A673 (cell line): ENCODE measurements at regions not wholly inside any gene's neighbourhood (a gene's known extent, or its start where the extent isn't known, plus 50 kb on each side); places are given as distances from the start of the nearest gene placed in this dataset.

ENCODE experiments used
- BruUV-seq: library from RNA; stranded (reverse); fragments of 400-500 nt; replicated peaks from 2 replicates; lab custom pipeline; 2021; lab: Mats Ljungman, UMichigan
- CTCF ChIA-PET: fragments of 300-600 bp; sonication (Branson Sonifier 250); formaldehyde crosslinking; loops from one replicate; lab custom pipeline; 2022; ENCODE audit warnings: antibody characterized with exemption; lab: Charles Lee
- POLR2A ChIA-PET: fragments of 300-600 bp; sonication (Branson Sonifier 250); formaldehyde crosslinking; loops from one replicate; lab custom pipeline; 2022; ENCODE audit warnings: antibody characterized with exemption; ENCODE audit not compliant: low non-redundant PET; lab: Charles Lee
- DNase-seq: peaks from one replicate; pipeline ENCODE4 v3.0.0-alpha.2; 2015; ENCODE audit warnings: low spot score
- H3K27ac ChIP-seq: fragments of 200-600 bp; sonication (generic); 2 replicates; pipeline ENCODE4 v1.5.1; 2016; ENCODE audit warnings: mixed run types, low read depth, mild to moderate bottlenecking, mixed read lengths, antibody characterized with exemption, low read length; ENCODE audit not compliant: poor library complexity, severe bottlenecking
- H3K27me3 ChIP-seq: fragments of 200-600 bp; sonication (generic); replicated peaks from 2 replicates; pipeline ENCODE4 v1.6.1; 2017; ENCODE audit warnings: mixed run types, low read depth, mild to moderate bottlenecking, mixed read lengths, antibody characterized with exemption, low read length; ENCODE audit not compliant: insufficient read depth, poor library complexity
- H3K36me3 ChIP-seq: fragments of 200-600 bp; sonication (generic); 2 replicates; pipeline ENCODE4 v1.6.1; 2016; ENCODE audit warnings: mixed run types, mild to moderate bottlenecking, mixed read lengths, antibody characterized with exemption, low read length; ENCODE audit not compliant: insufficient read depth, poor library complexity, severe bottlenecking
- H3K4me1 ChIP-seq: fragments of 200-600 bp; sonication (generic); 2 replicates; pipeline ENCODE4 v1.6.1; 2017; ENCODE audit warnings: mixed run types, mild to moderate bottlenecking, mixed read lengths, antibody characterized with exemption, low read length; ENCODE audit not compliant: insufficient read depth, poor library complexity, severe bottlenecking
- H3K4me3 ChIP-seq: fragments of 200-600 bp; sonication (generic); 2 replicates; pipeline ENCODE4 v1.5.1; 2016; ENCODE audit warnings: low read depth, mixed run types, mild to moderate bottlenecking, mixed read lengths, low read length; ENCODE audit not compliant: poor library complexity, severe bottlenecking
- H3K9me3 ChIP-seq: fragments of 200-600 bp; sonication (generic); 2 replicates; pipeline ENCODE4 v1.6.1; 2016; ENCODE audit warnings: mixed run types, low read depth, mild to moderate bottlenecking, mixed read lengths, antibody characterized with exemption, low read length; ENCODE audit not compliant: poor library complexity, severe bottlenecking
- EZH2 ChIP-seq: fragments of 200-600 bp; sonication (generic); IDR thresholded peaks from 2 replicates; pipeline ENCODE4 v1.6.1; 2017; ENCODE audit warnings: borderline replicate concordance, low read depth, mild to moderate bottlenecking, mixed read lengths, antibody characterized with exemption, low read length; ENCODE audit not compliant: poor library complexity, severe bottlenecking
- intact Hi-C: fragments of 100-400 bp; cut with micrococcal nuclease; formaldehyde crosslinking; loops from one replicate; pipeline ENCODE4 v1.10.0; 2022; ENCODE audit not compliant: unreplicated experiment
- TF ChIP-seq, protein P1 (sequence below): fragments of 300-800, 200-600 bp; sonication (generic); conservative IDR thresholded peaks from 2 replicates; pipeline ENCODE4 v1.5.1; 2017; ENCODE audit warnings: low read depth, mild to moderate bottlenecking, antibody characterized with exemption, low read length, moderate library complexity, mixed read lengths

DNA sequence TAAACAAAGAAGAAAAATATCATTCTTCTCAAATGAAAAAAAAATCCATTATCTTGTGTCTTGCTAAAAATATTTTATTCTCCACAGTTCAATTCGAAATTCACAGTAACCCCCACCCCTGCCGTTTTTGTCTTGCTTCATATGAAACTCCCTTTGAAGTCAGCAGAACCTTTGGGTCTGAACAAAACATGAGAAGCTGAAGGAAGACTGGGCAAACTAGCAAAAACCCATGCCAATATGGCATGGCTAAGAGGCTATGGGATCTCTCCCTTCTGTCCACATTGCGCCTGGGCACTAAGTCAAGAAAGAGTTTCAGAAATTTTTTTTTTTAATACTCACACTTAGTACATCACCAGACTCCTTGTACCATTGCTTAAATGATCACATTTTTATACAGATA, 136.0 kb upstream of the SMIM31 start:
- no peaks in the 10 kb centered on the region for H3K36me3 ChIP-seq
- no peaks in the 10 kb centered on the region for H3K27me3 ChIP-seq
- ChIA-PET CTCF (no interaction called here), POLR2A (no interaction called here)
- no peak for TF ChIP-seq EZH2
- TF ChIP-seq, protein P1, sequence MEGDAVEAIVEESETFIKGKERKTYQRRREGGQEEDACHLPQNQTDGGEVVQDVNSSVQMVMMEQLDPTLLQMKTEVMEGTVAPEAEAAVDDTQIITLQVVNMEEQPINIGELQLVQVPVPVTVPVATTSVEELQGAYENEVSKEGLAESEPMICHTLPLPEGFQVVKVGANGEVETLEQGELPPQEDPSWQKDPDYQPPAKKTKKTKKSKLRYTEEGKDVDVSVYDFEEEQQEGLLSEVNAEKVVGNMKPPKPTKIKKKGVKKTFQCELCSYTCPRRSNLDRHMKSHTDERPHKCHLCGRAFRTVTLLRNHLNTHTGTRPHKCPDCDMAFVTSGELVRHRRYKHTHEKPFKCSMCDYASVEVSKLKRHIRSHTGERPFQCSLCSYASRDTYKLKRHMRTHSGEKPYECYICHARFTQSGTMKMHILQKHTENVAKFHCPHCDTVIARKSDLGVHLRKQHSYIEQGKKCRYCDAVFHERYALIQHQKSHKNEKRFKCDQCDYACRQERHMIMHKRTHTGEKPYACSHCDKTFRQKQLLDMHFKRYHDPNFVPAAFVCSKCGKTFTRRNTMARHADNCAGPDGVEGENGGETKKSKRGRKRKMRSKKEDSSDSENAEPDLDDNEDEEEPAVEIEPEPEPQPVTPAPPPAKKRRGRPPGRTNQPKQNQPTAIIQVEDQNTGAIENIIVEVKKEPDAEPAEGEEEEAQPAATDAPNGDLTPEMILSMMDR, result no peak
- DNase-seq, result no peak
- intact Hi-C loops, result no loop called here
- H3K4me1 ChIP-seq, result peaks cover 5% of the 10 kb centered on the region
- H3K4me3 ChIP-seq, result no peak overlapping the region
- no peaks in the 10 kb centered on the region for H3K9me3 ChIP-seq
- H3K27ac ChIP-seq, result no peak overlapping the region
- BruUV-seq, result no TSS peak

DNA sequence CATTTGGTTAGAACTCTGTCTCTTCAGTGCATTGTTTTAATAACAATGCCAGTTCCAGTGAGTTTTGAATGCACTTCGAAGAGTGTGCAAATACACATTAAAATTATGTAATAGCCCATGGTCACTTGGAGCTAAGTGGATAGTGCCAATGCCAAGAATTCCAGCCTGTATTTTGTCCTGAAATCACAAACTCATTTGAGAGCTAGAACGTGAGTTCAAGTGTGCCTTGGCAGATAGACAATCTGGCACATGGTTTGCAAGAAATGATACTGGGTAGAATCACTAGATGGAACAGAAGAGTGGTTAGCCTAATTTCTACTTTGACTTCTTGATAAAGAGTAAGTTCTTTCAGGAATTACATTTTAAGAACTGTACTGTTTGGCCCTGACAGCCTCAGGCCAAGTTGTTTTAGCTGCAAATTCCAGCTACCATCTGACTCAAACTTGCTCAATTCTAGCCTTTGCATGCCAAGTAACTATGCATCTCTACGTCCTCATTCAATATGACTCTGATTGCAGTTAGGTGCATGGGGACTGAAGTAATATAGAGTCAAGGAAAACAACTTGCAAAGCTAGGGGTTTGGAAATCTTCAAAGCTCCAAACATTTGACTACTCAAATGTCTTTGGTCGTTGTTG, 131.9 kb upstream of the SMIM31 start:
- no TSS peak for BruUV-seq
- ChIA-PET CTCF (no interaction called here), POLR2A (no interaction called here)
- Histone ChIP-seq H3K4me3 (no peak overlapping the region), H3K27me3 (no peaks in the 10 kb centered on the region), H3K36me3 (no peaks in the 10 kb centered on the region), H3K4me1 (no peaks in the 10 kb centered on the region), H3K9me3 (peaks cover 10% of the 10 kb centered on the region), H3K27ac (no peak overlapping the region)
- no peak for DNase-seq
- TF ChIP-seq, protein P1, result no peak
- TF ChIP-seq EZH2, result no peak
- intact Hi-C loops, result no loop called here

DNA sequence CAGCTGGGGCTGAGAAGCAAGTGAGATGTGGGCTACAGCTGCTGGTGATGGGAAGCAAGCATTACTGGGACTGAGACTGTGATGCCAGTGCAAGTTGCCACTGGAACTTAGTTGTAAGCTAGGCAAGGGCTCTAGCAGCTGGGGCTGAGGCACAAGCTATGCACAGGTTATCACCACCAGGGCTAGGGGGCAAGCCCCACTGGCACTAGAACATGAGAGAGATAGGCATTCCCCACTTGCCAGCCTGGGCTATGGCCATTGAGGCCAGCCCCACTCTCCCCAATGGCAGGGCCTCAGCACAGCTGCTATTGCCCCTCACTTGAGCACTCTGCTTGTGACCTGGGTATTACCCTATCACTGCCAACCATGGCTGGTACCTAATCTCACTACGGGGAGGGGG, 130.8 kb upstream of the SMIM31 start:
- Histone ChIP-seq H3K4me1 (no peaks in the 10 kb centered on the region), H3K27me3 (no peaks in the 10 kb centered on the region), H3K36me3 (no peaks in the 10 kb centered on the region), H3K4me3 (no peak overlapping the region), H3K9me3 (peaks cover 10% of the 10 kb centered on the region), H3K27ac (no peak overlapping the region)
- DNase-seq, result no peak
- intact Hi-C loops, result no loop called here
- TF ChIP-seq, protein P1, result no peak
- TF ChIP-seq EZH2, result no peak
- ChIA-PET POLR2A (no interaction called here), CTCF (no interaction called here)
- BruUV-seq, result no TSS peak
